ENCODE measurements at regions not wholly inside any gene's neighbourhood (a gene's known extent, or its start where the extent isn't known, plus 50 kb on each side); places are given as distances from the start of the nearest gene placed in this dataset.
"Not testable (repeated sequence)": the region's sequence is repeated elsewhere in the genome, so short reads cannot be mapped to it uniquely, and the experiment has no call there.

DNA sequence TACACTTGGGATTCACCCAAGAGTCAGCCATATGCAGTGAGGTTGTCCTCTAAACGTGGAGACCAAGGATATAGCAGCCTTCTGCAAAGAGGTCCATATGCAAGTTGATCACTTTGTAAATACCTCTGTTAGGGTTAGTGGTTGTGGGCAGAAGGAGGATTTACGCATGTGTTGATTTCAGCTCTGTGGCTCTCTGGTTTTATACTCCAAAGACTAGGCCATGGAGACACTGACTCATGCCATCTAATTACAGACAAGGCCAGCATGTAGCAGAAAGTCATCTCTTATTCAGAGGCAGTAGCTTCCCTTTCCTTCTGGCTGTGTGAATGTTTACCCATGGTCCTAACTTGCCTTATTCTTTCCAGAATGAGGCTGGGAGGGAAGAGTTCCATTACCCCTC, 140.9 kb upstream of the GOLGA6L4 start:
- not testable (repeated sequence) for DNase-seq

DNA sequence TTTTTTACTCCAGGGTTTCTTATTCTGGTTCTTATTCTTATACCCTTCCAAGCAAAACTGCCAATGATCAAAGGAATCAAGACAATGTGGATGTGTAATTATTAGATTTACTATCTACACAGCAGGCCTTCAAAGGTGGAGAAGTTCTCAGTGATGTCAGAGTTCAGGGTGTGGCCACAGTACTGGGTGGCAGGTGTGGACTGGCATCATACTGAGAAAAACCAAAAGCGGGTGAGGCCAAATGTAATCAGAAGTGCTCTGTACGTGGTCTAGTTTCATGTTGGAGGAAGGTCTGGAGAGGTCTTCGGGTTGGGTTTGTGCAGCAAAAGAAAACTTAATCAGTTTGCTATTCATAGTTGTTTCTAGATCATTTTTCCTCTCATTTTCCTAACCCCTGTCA, 138.5 kb upstream of the GOLGA6L4 start:
- DNase-seq: not testable (repeated sequence)

DNA sequence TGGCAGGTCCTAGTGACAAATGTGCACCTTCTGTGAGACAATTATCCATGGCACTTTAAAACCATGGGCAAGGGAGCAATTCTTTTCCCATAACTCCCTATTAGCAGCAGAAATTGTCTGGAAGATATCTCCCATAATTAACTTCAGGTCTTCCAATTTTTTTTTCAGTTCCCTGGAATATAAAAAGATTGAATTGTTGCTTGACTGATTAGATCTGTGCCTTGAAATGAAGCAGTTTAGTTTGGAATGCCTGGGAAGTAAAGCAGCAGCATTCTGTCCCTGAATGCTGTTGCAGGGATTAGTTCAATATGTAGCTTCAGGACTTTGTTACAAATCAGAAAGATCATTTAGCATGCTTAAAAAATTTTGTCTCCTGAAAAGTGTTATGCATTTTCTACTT, 137.0 kb upstream of the GOLGA6L4 start:
- DNase-seq: no peak

DNA sequence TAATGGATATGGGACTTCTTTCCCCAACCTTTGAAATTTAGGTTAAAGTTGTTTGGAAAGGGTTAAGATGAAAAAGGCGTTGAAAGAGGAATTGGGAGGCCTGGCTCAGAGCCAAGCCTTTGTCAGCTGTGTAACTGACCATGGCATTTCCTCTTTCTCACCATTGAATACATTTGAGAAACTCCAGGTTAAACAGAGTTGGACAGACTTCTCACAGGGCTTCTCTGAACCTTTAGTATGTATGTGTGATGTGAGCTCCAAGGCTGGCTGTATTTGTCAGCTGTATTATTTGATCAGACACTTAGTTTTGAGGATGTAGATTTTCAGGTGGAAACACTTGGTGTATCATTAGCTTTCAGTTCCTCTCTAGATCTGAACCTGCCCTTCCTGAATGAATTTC, 136.4 kb upstream of the GOLGA6L4 start:
- DNase-seq: no peak

DNA sequence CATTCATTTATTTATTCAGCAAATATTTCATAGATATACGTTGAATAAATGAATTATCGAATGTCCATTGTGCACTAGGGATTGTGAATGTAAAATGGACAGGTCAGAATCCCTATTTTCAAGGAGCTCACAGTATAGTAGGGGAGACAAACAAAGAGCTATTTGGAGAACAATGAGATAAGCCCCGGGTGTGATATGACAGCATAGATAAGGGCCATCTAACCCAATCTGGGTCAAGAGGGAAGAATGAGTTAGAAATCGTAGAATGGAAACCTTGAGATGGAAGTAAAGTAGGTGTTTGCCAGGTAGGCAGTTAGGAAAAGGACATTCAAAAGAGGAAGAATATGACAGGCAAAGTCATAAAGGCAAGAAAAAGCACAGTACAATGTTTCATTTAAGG, 132.2 kb upstream of the GOLGA6L4 start:
- DNase-seq: no peak

DNA sequence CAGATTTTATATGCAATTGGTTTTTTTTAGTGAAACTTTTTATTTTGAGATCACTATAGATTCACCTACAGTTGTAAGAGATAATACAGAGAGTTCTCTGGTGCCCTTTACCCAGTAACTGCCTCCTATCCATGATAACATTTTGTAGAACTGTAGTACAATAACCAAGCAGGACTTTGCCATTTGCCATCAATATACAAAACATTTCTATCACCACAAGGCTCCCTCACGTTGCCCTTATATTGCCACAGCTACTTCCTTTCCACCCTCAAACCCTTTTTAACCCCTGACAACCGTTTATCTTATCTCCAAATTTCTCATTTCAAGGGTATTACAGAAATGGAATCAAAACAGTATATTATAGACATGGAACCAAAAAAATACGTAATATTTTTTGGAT, 130.7 kb upstream of the GOLGA6L4 start:
- DNase-seq: no peak

DNA sequence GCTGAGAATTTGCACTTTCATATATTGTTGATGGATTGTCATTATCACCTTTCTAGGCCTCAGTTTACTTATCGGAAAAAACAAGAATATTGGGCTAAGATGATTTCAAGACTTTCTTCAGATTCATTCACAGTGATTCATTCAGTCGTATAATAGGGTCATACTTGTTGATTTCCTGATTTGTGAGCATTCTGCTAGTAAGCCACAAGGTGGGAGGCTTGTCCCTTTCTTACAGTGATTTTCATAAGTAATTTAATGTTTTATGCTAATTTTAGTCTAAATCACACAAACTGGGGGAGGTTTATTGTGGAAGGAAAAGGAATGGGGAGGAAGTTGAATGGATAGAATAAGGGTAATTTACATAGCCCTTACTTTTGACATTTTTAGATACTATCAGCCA, 126.8 kb upstream of the GOLGA6L4 start:
- DNase-seq: no peak

DNA sequence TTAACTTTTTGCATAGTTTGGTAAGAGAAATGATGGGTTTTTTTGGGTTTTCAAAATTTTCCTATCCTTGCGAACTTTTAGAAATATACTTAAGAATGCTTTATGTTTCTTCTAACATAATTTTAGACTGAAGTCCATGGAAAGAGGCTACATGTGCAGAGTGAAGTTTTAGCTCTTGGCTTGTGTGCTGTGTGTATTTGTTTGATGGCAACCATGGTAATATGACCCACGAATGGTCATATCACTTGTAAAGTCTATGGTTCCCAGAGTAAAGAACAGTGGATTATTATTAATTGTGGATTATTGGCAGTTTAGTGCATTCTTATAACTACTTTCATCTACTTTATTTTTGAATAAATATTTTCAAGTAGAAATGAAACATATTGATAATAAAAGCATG, 124.0 kb upstream of the GOLGA6L4 start:
- no peak for DNase-seq

DNA sequence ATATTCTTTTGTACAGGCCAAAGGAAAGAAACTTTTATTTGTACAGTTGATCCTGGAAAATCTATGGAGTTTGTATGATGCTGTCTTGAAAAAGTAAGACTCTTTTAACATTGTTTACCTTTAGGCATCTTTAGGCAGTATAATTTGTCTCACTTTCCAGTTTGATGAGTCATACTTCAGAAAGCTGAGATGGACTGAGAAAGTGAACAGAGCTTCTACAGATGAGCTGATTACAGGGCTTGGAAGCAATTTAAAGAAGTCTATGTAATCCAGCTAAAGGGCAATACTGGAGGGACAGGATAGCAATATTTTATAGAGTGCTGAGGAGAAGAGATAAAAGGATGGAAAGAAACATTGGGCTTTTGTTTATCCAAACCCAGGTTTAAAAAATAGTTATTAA, 123.5 kb upstream of the GOLGA6L4 start:
- no peak for DNase-seq

DNA sequence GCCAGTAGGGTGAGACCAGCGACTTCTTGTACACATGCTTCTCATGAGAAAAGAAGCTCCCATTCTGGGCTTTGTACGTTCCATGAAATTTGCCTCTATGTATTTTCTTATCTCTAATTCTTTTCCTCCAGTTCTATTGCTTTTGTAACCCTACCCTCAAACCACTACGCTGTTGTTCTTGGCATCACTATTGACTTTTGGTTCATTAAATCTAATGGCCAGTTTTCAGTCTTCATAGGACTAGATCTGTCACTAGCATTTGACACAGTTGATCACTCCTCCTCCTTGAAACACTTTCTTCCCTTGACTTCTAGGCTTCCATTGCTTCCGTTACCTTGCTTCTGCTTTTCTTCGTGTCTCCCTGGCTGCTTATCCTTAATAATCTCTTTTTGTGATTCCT, 121.7 kb upstream of the GOLGA6L4 start:
- no peak for DNase-seq

DNA sequence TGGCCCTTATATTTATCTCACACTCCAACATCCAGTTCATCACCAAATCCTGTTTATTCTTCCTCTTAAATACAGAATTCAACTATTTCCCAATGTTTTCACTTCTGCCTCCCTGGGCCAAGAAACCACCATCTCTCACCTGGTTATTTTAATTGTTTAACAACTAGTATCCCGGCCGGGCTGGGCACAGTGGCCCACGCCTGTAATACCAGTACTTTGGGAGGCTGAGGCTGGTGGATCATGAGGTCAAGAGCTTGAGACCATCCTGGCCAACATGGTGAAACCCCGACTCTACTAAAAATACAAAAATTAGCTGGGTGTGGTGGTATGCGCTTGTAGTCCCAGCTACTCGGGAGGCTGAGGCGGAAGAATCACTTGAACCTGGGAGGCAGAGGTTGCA, 120.9 kb upstream of the GOLGA6L4 start:
- not testable (repeated sequence) for DNase-seq

DNA sequence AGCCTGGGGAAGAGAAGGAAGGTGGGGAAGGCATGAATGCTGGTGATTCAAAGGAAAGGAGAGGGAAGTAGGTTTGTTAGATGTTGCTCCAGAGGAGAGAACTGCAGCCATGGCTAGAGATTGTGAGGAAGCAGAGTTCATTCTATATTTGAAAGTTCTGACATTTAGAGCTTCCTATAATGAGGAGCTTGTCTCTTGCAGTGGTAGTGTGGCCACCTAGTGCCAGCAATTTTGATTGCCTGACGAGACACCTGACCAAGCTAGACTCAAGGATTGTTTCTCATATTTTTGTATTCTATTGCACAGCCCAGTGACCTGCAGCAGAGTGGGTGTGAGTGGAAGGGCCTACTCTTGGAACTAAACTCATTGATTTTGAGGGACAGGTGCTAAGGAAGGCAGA, 116.2 kb upstream of the GOLGA6L4 start:
- not testable (repeated sequence) for DNase-seq

DNA sequence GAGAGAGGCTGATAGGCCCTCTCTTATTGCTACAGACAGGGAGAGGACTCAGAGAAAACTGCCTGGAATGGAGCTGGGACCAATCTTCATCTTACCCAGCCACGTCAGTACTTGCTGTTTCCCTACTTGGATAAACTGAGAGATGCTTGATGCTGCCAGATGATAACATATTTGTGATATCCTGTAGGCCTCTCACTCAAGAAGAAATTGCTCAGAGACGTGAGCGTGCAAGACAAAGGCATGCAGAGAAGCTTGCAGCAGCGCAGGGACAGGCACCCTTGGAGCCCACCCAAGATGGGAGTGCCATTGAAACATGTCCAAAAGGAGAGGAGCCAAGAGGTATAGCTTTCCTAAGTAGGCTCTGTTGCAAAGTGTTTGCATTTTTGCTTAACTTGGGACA, 114.7 kb upstream of the GOLGA6L4 start:
- not testable (repeated sequence) for DNase-seq

DNA sequence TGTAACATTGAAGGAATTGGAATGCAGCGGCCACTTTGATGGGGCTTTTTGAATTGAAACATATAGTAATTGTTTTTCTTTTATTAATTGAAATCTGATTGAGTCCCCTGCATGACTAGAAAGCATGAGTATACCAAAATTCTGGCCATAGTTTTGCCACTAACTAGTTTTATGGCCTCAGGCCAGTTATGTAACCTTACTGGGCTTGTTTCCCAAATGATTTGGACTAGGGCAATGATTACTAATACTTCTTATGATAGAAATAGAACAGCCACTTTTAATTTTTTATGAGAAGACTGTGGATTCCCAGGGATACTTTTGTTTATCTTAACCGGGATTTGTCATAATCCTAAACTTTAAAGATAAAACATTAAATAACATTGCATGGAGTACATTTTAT, 106.9 kb upstream of the GOLGA6L4 start:
- not testable (repeated sequence) for DNase-seq

DNA sequence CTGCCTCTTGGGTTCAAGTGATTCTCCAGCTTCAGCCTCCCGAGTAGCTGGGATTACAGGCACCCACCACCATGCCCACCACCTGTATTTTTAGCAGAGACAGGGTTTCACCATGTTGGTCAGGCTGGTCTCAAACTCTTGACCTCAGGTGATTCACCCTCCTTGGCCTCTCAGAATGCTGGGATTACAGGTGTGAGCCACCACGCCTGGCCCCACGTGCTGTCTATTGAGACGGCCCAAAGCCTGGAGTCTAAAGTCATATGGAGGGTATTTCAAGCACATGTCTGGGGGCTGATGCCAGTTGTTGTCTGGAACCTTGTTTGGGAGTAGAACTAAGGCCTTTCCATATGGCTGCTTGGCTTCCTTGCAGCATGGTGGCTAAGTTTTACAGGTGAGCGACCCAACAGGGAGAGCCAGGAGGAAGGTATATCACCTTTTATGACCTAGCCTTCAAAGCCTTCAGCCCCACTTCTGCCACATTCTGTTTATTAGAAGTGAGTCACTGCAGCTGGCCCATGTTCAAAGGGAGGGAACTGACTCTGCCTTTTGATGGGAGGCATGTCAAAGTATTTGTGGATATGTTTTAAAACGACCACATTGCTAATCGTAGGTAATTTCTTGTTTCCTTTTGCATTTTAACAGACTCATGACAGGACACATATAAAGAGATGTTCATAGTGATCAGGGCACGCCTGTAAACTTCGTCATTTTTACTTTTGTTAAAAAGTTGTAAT, 105.3 kb upstream of the GOLGA6L4 start:
- DNase-seq: not testable (repeated sequence)

DNA sequence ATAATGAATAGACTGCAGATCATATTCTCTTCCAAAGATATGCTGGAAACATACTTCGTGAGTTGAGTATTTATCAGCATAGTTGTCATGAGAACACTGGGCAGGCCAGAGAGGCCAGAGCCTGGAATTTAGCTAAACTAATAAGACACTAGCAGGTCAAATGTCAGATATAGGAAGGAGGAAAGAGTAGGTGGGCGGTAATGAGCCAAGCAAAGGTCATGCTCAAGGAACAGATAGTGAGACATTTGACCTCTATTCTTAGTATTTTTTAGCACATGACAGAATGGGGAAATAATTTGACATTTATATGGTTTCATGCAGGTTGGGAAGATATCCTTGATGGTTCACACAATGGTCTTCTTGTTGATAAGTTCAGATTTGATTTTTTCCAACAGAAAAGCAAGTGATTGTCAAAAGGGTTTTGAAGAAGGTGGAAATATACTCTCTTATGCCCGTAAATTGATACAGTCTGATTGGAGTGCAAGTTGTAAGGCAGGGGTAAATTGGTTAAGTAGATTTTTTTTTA, 99.6 kb upstream of the GOLGA6L4 start:
- DNase-seq: not testable (repeated sequence)

DNA sequence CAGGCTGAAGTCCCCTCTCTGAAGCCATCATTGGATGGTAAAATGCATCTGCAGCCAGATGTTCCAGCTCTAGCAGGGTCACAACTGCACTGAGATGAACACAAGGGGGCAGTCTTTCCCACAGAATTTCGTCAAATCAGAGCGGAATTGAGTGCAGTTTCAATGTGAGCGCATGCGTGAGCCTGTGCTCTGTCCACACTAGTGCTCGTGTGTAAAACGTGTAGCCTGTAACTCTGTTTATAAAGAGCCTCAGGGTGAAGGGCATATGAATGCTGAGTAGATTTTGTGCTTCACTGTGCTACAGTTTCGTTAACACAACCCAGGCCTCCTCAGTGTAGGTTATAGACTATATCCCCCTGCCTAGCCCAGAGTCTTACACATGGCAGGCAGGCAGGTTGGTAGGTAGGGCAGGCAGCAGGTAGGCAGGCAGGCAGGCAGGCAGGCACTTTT, 92.7 kb upstream of the GOLGA6L4 start:
- peak; percentile 82 for DNase-seq

DNA sequence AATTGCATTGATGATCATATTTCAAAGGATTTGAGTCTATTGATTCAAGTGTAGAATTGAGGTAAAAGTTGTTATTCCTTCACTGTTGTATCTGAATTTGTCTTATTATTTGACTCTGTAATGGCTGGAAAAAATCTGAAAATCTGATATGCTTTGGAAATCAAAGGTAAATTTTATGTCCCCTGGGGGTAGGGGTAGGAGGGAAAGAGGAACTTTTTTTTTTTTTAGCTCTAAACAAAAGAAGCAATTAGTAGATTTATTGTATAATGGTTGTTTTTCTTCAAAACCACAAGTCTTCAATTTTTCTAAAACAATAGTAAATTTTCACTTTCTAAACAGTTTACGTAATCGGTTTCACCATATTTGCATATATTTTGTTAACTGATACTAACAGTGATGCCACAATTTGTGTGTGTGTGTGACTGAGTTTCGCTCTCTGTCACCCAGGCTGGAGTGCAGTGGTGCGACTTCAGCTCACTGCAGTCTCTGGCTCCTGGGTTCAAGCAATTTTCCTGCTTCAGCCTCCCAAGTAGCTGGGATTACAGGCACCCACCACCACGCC, 91.7 kb upstream of the GOLGA6L4 start:
- DNase-seq: no peak

DNA sequence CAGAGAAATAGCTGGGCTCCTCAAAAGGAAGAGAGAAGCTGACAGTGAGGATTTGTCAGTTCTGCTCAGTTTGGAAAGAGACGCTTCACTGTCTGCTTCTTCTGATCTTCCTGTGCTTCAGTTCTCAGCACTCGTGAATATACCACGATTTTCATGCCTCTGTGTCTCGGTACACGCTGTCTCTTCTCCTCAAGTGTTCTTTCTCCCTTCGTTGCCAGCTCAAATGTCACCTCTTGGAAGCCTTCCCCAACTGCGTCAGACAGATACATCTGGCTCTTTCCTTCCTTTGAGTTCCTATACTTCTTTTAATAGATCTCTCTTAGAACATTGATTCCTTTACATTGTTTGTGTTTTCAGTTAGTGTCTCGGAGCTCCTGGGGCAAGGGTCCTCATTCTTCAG, 90.6 kb upstream of the GOLGA6L4 start:
- DNase-seq: not testable (repeated sequence)

DNA sequence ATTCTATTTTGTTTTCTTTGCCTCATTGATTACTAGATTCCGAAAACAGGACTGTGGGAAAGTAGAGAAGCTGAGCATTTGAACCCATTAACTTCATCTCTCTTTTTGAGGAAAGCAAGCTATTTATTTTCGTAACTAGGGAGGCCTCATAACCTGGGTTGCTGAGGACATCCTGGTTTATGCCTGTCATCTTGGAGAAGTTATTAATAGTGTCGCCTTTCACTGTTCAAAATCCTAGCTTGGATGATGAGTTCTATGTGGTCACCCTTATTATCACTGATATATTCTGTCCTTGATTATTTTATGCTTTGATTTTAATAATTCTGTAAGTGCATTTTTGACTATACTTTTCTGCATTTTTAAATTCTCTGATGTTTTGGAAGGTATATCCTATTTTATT, 89.3 kb upstream of the GOLGA6L4 start:
- not testable (repeated sequence) for DNase-seq

DNA sequence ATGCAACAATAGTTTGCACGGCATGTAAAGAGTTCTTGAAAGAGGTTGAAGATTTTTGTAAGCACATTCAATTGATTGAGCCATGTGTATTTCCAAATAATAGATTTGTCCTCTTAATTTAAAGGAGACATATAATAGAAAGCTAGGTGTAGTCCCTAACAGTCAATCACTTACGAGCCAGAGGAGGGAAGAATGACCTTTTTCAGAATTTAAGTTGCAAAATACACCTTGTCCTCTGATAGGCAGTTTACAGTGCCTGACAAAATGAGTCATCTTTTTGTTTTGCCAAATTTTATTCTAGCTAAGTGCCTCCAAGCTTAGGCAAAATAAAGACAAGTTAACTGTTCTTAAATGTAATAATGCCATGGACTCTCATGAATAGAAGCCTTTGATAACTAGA, 88.3 kb upstream of the GOLGA6L4 start:
- DNase-seq: not testable (repeated sequence)

DNA sequence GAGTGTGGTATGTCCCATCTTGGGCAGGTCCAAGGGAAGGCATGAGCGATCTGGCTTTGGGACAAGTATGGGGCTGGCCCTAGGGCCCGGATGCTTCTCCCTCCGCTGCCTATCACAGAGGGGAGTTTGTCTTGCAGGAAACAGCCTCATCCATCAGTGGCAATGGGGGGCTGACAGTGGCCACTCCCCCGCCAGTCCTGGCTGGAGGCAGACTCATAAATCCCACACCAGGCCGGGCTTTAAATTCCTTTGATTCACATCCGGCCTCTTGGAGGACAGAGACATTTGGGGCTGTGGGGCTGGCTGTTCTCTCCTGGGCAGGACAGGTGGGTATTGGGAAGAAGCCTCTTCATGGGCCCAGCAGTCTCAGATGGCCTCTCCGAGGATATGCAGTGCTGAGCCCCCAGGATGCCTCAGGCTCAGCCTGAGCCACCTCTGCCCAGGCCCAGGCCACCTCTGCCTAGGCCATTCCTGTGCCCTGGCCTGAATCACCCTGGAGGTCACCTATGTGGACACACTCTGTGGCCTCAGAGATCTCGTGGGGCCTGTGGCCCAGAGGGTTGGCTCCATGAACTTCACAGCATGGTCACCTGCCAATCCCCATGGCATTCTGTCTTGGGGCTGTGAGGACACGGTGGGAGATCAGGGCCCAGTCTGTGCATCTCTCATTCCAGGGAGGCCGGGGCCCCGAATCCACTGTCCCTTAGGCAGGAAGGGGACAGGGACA, 84.2 kb upstream of the GOLGA6L4 start:
- no peak for DNase-seq

DNA sequence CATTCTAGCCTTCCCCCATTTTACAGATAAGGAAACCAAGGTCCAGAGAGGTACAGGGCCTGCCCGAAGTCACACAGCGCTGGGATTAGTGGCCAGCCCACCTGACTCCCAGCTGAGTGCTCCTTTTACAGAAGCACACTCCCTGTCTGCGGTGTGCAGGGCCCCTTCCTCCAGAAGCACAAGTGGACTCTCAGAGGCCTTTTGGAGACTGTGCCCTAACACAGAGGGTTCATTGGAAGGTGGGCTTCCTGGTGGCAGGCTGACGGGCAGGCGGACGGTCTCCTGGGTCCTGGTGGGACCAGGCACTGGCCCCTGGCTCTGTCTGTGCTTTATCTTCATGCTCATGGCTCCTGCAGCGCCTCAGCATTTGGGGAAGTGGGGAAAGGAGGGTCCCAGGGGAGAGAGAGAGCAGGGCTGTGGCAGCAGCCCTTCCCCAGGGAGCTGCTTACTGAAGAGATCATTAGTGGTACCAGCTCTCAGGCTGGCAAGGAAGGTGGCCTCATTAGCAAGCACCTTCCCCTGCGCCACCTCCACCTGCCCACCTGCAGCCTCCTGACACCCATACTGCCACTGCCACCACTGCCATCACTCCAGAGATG, 83.1 kb upstream of the GOLGA6L4 start:
- not testable (repeated sequence) for DNase-seq
